ENCODE measurements at regions not wholly inside any gene's neighbourhood (a gene's known extent, or its start where the extent isn't known, plus 50 kb on each side); places are given as distances from the start of the nearest gene placed in this dataset.

GRCh38 chr2:136322428-136322827 is 204.5 kb upstream of the CXCR4 start:
- H3K9me3 ChIP-seq (ENCODE audit: control insufficient read depth, insufficient read depth, low read depth, low read length): no peaks in the 10 kb centered on the region
- H3K27ac ChIP-seq (ENCODE audit: extremely low read depth, low read depth, low read length): no peak overlapping the region
- H3K36me3 ChIP-seq (ENCODE audit: control insufficient read depth in 2 of 2, insufficient read depth in 1 of 2, low read length in 2 of 2): no peaks in the 10 kb centered on the region
- ChIA-PET CTCF (no interaction called here), POLR2A (interaction anchor here (0.7 kb wide), 1 partner anchor 206 kb away, joined by 4 read pairs; no protein-coding TSS in a partner anchor)
- H3K4me3 ChIP-seq (ENCODE audit: low read depth, low read length): no peak overlapping the region
- TF ChIP-seq ZNF664 (tag by site-specific recombination; IDR thresholded peaks at IDR 0.05) (no peak), ZNF660 (tag by site-specific recombination; IDR thresholded peaks at IDR 0.05) (no peak), ZNF341 (tag by site-specific recombination; IDR thresholded peaks at IDR 0.05; ENCODE audit: low read depth) (no peak), ZNF624 (tag by site-specific recombination; IDR thresholded peaks at IDR 0.05) (no peak), ZNF670 (tag by site-specific recombination; IDR thresholded peaks at IDR 0.05; ENCODE audit: low read depth) (no peak), ZNF202 (tag by site-specific recombination; IDR thresholded peaks at IDR 0.05; ENCODE audit: borderline replicate concordance) (no peak), ZNF248 (tag by site-specific recombination; IDR thresholded peaks at IDR 0.05) (no peak), KLF16 (tag by site-specific recombination; IDR thresholded peaks at IDR 0.05) (no peak), ZNF157 (tag by site-specific recombination; IDR thresholded peaks at IDR 0.05) (no peak), PATZ1 (tag by site-specific recombination; IDR thresholded peaks at IDR 0.05) (no peak), ZNF24 (tag by site-specific recombination; IDR thresholded peaks at IDR 0.05) (no peak), ZFHX2 (tag by site-specific recombination; conservative IDR thresholded peaks at IDR 0.05) (no peak), ZNF76 (tag by site-specific recombination; IDR thresholded peaks at IDR 0.05; ENCODE audit: borderline replicate concordance, low read depth) (no peak), ZNF701 (tag by site-specific recombination; IDR thresholded peaks at IDR 0.05) (no peak), ZFP41 (tag by site-specific recombination; IDR thresholded peaks at IDR 0.05; ENCODE audit: borderline replicate concordance) (no peak), ZNF776 (tag by site-specific recombination; IDR thresholded peaks at IDR 0.05; ENCODE audit: borderline replicate concordance) (no peak), HOXA7 (CRISPR knock-in tag; IDR thresholded peaks at IDR 0.05; ENCODE audit: borderline replicate concordance) (no peak), ZNF549 (tag by site-specific recombination; IDR thresholded peaks at IDR 0.05) (no peak), HOXD13 (CRISPR knock-in tag; IDR thresholded peaks at IDR 0.05; ENCODE audit: borderline replicate concordance) (no peak)
- peaks cover 3% of the 10 kb centered on the region; the same call in 1 of the 2 replicates for H3K4me1 ChIP-seq (ENCODE audit: control insufficient read depth, insufficient read depth, low read length)

GRCh38 chr2:136319651-136320050 is 201.7 kb upstream of the CXCR4 start:
- ChIA-PET POLR2A (no interaction called here), CTCF (interaction anchor here (0.6 kb wide), 1 partner anchor 205 kb away, joined by 4 read pairs; no protein-coding TSS in a partner anchor)
- Histone ChIP-seq H3K36me3 (ENCODE audit: control insufficient read depth in 2 of 2, insufficient read depth in 1 of 2, low read length in 2 of 2) (no peaks in the 10 kb centered on the region), H3K27ac (ENCODE audit: extremely low read depth, low read depth, low read length) (no peak overlapping the region), H3K4me1 (ENCODE audit: control insufficient read depth, insufficient read depth, low read length) (no peaks in the 10 kb centered on the region), H3K9me3 (ENCODE audit: control insufficient read depth, insufficient read depth, low read depth, low read length) (no peaks in the 10 kb centered on the region), H3K4me3 (ENCODE audit: low read depth, low read length) (no peak overlapping the region)
- no peak for TF ChIP-seq KLF10 (tag by site-specific recombination; IDR thresholded peaks at IDR 0.05)
- TF ChIP-seq ZSCAN23 (tag by site-specific recombination; IDR thresholded peaks at IDR 0.05): no peak
- TF ChIP-seq ZNF639 (tag by site-specific recombination; IDR thresholded peaks at IDR 0.05): no peak
- no peak for TF ChIP-seq ZNF449 (tag by site-specific recombination; IDR thresholded peaks at IDR 0.05)
- no peak for TF ChIP-seq ZNF785 (tag by site-specific recombination; IDR thresholded peaks at IDR 0.05)
- TF ChIP-seq ZNF10 (tag by site-specific recombination; IDR thresholded peaks at IDR 0.05): no peak
- no peak for TF ChIP-seq ZNF555 (tag by site-specific recombination; conservative IDR thresholded peaks at IDR 0.05)
- TF ChIP-seq ZNF571 (tag by site-specific recombination; IDR thresholded peaks at IDR 0.05): no peak
- TF ChIP-seq ZNF792 (tag by site-specific recombination; IDR thresholded peaks at IDR 0.05): no peak
- no peak for TF ChIP-seq ZNF600 (tag by site-specific recombination; IDR thresholded peaks at IDR 0.05)
- no peak for TF ChIP-seq KLF9 (tag by site-specific recombination; IDR thresholded peaks at IDR 0.05; ENCODE audit: low read depth)
- TF ChIP-seq PATZ1 (tag by site-specific recombination; IDR thresholded peaks at IDR 0.05): no peak
